OCI-LY1 (cell line): ENCODE measurements at regions not wholly inside any gene's neighbourhood (a gene's known extent, or its start where the extent isn't known, plus 50 kb on each side); places are given as distances from the start of the nearest gene placed in this dataset.

Source experiments
- EZH2 ChIP-seq: fragments of 200-600 bp; sonication (generic), shearing (Covaris generic); IDR thresholded peaks from 2 replicates; pipeline ENCODE4 v1.8.0; 2017; ENCODE audit warnings: borderline replicate concordance, mixed run types, mild to moderate bottlenecking, antibody characterized with exemption, low read length, moderate library complexity, mixed read lengths
- TF ChIP-seq, protein P1 (sequence below): fragments of 200-600 bp; sonication (generic), shearing (Covaris generic); IDR thresholded peaks from 2 replicates; pipeline ENCODE4 v1.5.1; 2017; ENCODE audit warnings: mild to moderate bottlenecking, antibody characterized with exemption, low read length, moderate library complexity, mixed read lengths

DNA sequence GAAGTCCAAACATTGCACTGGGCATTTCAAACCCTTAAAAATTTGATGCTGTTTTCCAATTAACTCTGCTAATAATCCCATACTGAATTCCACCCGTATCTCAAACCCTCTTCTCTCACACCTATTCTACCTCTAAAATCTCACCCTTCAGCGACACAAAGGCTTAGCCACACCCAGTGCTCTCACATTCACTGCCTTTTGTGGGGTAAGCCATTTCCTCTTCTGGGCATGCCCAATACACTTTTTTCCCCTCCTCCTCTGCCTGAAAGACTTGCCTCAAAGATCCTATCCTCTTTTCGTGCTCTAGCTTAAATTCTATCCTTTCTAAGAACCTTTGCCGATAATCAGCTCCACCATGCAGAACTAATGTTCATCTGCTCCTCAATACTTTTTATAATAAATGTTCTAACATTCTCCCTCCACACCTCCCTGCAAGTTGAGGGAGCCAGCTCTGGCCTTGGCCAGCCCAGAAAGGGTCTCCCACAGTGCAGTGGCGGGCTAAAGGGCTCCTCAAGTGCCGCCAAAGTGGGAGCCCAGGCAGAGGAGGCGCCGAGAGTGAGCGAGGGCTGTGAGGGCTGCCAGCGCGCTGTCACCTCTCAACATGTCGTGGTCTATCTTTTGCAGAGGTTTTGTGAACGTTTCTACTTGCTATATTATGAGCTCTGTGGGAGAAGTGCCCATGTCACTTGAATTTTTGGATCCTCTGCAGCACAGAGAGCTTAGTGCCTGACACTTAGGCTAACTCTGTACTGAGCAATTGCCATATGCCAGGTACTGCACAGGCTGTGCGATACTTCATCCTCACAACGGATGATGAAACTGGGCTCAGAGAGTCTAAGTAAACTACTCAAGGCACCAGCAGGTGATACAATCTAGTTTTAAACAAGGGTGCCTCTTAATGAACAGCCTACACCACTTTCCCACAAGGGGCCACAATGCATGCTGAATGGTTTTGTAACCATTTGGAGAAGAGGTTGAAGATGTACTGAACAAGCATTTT, 53.6 kb upstream of the BCL6 start:
- TF ChIP-seq, protein P1, sequence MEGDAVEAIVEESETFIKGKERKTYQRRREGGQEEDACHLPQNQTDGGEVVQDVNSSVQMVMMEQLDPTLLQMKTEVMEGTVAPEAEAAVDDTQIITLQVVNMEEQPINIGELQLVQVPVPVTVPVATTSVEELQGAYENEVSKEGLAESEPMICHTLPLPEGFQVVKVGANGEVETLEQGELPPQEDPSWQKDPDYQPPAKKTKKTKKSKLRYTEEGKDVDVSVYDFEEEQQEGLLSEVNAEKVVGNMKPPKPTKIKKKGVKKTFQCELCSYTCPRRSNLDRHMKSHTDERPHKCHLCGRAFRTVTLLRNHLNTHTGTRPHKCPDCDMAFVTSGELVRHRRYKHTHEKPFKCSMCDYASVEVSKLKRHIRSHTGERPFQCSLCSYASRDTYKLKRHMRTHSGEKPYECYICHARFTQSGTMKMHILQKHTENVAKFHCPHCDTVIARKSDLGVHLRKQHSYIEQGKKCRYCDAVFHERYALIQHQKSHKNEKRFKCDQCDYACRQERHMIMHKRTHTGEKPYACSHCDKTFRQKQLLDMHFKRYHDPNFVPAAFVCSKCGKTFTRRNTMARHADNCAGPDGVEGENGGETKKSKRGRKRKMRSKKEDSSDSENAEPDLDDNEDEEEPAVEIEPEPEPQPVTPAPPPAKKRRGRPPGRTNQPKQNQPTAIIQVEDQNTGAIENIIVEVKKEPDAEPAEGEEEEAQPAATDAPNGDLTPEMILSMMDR = no peak
- TF ChIP-seq EZH2 = no peak
